ENCODE measurements at regions not wholly inside any gene's neighbourhood (a gene's known extent, or its start where the extent isn't known, plus 50 kb on each side); places are given as distances from the start of the nearest gene placed in this dataset.

GRCh38 chr11:106271686-106272085, 194.2 kb downstream of the AASDHPPT start:
- Histone ChIP-seq H3K9ac (ENCODE audit: insufficient read depth, low read depth, low read length) (no peak overlapping the region), H4K20me1 (ENCODE audit: insufficient read depth, low read length) (no peaks in the 10 kb centered on the region), H3K4me2 (ENCODE audit: low read depth, low read length) (no peak overlapping the region), H3K27ac (ENCODE audit: extremely low read length, insufficient read depth, low read length) (no peak overlapping the region), H3K4me1 (ENCODE audit: insufficient read depth, low read length) (no peaks in the 10 kb centered on the region), H3K9me3 (ENCODE audit: low read length) (peaks cover 66% of the 10 kb centered on the region), H3K79me2 (ENCODE audit: insufficient read depth, low read length) (no peaks in the 10 kb centered on the region), H3K36me3 (replicated peaks in 1 of 2; ENCODE audit: control insufficient read depth in 1 of 2, insufficient read depth in 2 of 2, low read length in 2 of 2) (no peaks in the 10 kb centered on the region), H3K4me3 (replicated peaks in 1 of 3; ENCODE audit: insufficient read depth in 1 of 3, low read depth in 2 of 3, low read length in 3 of 3) (no peak overlapping the region), H3K27me3 (ENCODE audit: control insufficient read depth in 1 of 2, insufficient read depth in 2 of 2, low read length in 2 of 2) (no peaks in the 10 kb centered on the region), H2AFZ (ENCODE audit: low read length) (no peak overlapping the region)
- ATAC-seq (no peak), DNase-seq (ENCODE audit: low spot score) (no peak), FAIRE-seq (no peak)
- in situ Hi-C loops (cut with HindIII; ENCODE audit: extremely low pct_ligation_motif_present, low pct_unique_long_range_greater_than_20kb): no loop called here
- 79% methylated on average over 2 of the region's 2 CpGs for WGBS (ENCODE audit: low lambda C conversion rate)
- POLR2A ChIA-PET: no interaction called here
- intact Hi-C loops (cut with micrococcal nuclease; ENCODE audit: unreplicated experiment): no loop called here
- BruUV-seq (replicated peaks): no TSS peak
- CTCF ChIA-PET (ENCODE audit: low intra/inter-chr PET ratio, low total read pairs): no interaction called here
- TF ChIP-seq FLYWCH1 (CRISPR knock-in tag; IDR thresholded peaks at IDR 0.05) (no peak), ISX (CRISPR knock-in tag; conservative IDR thresholded peaks at IDR 0.05) (no peak), ADNP (CRISPR knock-in tag; IDR thresholded peaks at IDR 0.05) (no peak)

- 0% methylated on average over 1 of the region's 1 CpG for WGBS (ENCODE audit: low lambda C conversion rate)
- FAIRE-seq: no peak
- Histone ChIP-seq H3K4me1 (ENCODE audit: insufficient read depth, low read length) (no peaks in the 10 kb centered on the region), H2AFZ (ENCODE audit: low read length) (no peak overlapping the region), H4K20me1 (ENCODE audit: insufficient read depth, low read length) (no peaks in the 10 kb centered on the region), H3K4me2 (ENCODE audit: low read depth, low read length) (no peak overlapping the region), H3K27me3 (ENCODE audit: control insufficient read depth in 1 of 2, insufficient read depth in 2 of 2, low read length in 2 of 2) (no peaks in the 10 kb centered on the region), H3K36me3 (replicated peaks in 1 of 2; ENCODE audit: control insufficient read depth in 1 of 2, insufficient read depth in 2 of 2, low read length in 2 of 2) (no peaks in the 10 kb centered on the region), H3K4me3 (replicated peaks in 1 of 3; ENCODE audit: insufficient read depth in 1 of 3, low read depth in 2 of 3, low read length in 3 of 3) (no peak overlapping the region), H3K9me3 (ENCODE audit: low read length) (peaks cover 59% of the 10 kb centered on the region), H3K9ac (ENCODE audit: insufficient read depth, low read depth, low read length) (no peak overlapping the region), H3K27ac (ENCODE audit: extremely low read length, insufficient read depth, low read length) (no peak overlapping the region), H3K79me2 (ENCODE audit: insufficient read depth, low read length) (no peaks in the 10 kb centered on the region)
- ChIA-PET POLR2A (no interaction called here), CTCF (ENCODE audit: low intra/inter-chr PET ratio, low total read pairs) (no interaction called here)
- in situ Hi-C loops (cut with HindIII; ENCODE audit: extremely low pct_ligation_motif_present, low pct_unique_long_range_greater_than_20kb): no loop called here
- no peak for DNase-seq (ENCODE audit: low spot score)
- intact Hi-C loops (cut with micrococcal nuclease; ENCODE audit: unreplicated experiment): no loop called here
- no peak for ATAC-seq
- BruUV-seq (replicated peaks): no TSS peak
- TF ChIP-seq ZNF280D (CRISPR knock-in tag; IDR thresholded peaks at IDR 0.05) (no peak), ZNF816 (CRISPR knock-in tag; IDR thresholded peaks at IDR 0.05; ENCODE audit: borderline replicate concordance) (no peak), ZNF652 (CRISPR knock-in tag; IDR thresholded peaks at IDR 0.05; ENCODE audit: borderline replicate concordance, low read depth) (no peak), ZNF782 (CRISPR knock-in tag; IDR thresholded peaks at IDR 0.05; ENCODE audit: borderline replicate concordance) (no peak), LRRFIP1 (CRISPR knock-in tag; conservative IDR thresholded peaks at IDR 0.05) (no peak)
- TF ChIP-seq, protein P1, sequence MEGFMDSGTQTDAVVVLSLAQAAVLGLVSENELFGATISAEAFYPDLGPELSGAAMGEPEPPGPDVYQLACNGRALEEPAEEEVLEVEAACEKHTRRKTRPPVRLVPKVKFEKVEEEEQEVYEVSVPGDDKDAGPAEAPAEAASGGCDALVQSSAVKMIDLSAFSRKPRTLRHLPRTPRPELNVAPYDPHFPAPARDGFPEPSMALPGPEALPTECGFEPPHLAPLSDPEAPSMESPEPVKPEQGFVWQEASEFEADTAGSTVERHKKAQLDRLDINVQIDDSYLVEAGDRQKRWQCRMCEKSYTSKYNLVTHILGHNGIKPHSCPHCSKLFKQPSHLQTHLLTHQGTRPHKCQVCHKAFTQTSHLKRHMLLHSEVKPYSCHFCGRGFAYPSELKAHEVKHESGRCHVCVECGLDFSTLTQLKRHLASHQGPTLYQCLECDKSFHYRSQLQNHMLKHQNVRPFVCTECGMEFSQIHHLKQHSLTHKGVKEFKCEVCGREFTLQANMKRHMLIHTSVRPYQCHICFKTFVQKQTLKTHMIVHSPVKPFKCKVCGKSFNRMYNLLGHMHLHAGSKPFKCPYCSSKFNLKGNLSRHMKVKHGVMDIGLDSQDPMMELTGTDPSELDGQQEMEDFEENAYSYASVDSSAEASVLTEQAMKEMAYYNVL (CRISPR knock-in tag; IDR thresholded peaks at IDR 0.05; ENCODE audit: borderline replicate concordance): no peak
- TF ChIP-seq, protein P2, sequence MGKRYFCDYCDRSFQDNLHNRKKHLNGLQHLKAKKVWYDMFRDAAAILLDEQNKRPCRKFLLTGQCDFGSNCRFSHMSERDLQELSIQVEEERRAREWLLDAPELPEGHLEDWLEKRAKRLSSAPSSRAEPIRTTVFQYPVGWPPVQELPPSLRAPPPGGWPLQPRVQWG (CRISPR knock-in tag; IDR thresholded peaks at IDR 0.05; ENCODE audit: borderline replicate concordance, low read depth): no peak
Observed at GRCh38 chr11:106275151-106275550, 197.7 kb downstream of the AASDHPPT start.
